ENCODE measurements at regions not wholly inside any gene's neighbourhood (a gene's known extent, or its start where the extent isn't known, plus 50 kb on each side); places are given as distances from the start of the nearest gene placed in this dataset.
"Not testable (repeated sequence)": the region's sequence is repeated elsewhere in the genome, so short reads cannot be mapped to it uniquely, and the experiment has no call there.

DNA sequence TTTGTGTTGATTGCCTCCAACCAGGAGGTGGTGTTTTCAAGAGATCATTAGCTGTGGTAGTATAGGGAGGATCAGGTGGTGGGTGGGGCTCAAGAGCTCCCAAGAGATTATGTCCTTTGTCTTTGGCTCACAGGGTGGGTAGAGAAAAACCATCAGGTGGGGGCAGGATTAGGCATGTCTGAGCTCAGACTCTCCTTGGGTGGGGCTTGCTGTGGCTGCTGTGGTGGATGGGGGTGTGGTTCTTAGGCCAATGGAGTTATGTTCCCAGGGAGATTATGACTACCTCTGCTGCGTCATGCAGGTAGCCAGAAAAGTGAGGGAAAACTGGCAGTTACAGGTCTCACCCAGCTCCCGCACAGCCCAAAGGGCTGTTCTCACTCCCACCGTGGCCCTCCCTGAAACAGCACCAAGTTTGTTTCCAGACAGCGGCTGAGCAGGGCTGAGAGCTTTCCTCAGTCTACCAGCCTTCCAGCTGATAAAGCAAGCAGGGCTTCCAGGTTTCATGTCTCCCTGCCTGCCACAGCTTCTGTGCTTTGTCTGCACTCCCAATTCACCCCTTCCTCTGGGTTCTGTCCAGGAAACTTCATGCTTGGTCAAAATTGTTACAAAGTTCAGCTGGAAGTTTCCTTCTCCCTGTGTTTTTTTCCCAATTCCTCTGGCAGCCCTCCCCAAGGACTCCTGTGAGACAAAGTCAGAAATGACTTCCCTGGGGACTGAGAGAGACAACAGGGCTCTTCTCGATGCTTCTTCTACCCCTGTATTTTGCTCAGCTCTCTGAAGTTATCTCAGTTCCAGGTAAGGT, 481.1 kb upstream of the MAN1A1 start:
- TF ChIP-seq, protein P1, sequence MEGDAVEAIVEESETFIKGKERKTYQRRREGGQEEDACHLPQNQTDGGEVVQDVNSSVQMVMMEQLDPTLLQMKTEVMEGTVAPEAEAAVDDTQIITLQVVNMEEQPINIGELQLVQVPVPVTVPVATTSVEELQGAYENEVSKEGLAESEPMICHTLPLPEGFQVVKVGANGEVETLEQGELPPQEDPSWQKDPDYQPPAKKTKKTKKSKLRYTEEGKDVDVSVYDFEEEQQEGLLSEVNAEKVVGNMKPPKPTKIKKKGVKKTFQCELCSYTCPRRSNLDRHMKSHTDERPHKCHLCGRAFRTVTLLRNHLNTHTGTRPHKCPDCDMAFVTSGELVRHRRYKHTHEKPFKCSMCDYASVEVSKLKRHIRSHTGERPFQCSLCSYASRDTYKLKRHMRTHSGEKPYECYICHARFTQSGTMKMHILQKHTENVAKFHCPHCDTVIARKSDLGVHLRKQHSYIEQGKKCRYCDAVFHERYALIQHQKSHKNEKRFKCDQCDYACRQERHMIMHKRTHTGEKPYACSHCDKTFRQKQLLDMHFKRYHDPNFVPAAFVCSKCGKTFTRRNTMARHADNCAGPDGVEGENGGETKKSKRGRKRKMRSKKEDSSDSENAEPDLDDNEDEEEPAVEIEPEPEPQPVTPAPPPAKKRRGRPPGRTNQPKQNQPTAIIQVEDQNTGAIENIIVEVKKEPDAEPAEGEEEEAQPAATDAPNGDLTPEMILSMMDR (IDR thresholded peaks at IDR 0.05), result no peak
- no peaks in the 10 kb centered on the region for H3K4me1 ChIP-seq
- ATAC-seq (no peak), DNase-seq (no peak)
- H3K36me3 ChIP-seq, result no peaks in the 10 kb centered on the region
- no peak overlapping the region for H3K4me3 ChIP-seq
- no peaks in the 10 kb centered on the region for H3K9me3 ChIP-seq
- no peak overlapping the region for H3K27ac ChIP-seq
- intact Hi-C loops (cut with DNase I), result no loop called here
- no peaks in the 10 kb centered on the region for H3K27me3 ChIP-seq (ENCODE audit: low read depth)

DNA sequence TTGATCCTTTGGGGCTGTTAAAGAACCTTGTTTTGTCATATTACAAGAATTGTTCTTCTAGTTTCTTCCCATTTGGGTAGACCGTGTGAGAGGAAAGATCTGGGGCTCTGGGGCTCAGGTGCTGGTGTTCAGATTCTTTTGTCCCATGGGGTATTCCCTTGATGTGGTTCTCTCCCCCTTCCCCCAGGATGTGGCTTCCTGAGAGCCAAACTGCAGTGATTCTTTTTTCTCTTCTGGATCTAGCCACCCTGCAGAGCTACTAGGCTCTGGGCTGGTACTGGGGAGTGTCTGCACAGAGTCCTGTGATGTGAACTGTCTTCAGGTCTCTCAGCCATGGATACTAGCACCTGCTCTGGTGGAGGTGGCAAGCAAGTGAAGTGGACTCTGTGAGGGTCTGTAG, 480.5 kb upstream of the MAN1A1 start:
- TF ChIP-seq, protein P1 (IDR thresholded peaks at IDR 0.05), result no peak
- Histone ChIP-seq H3K27me3 (ENCODE audit: low read depth) (no peaks in the 10 kb centered on the region), H3K27ac (no peak overlapping the region), H3K4me3 (no peak overlapping the region), H3K4me1 (no peaks in the 10 kb centered on the region), H3K36me3 (no peaks in the 10 kb centered on the region), H3K9me3 (no peaks in the 10 kb centered on the region)
- no peak for DNase-seq
- no peak for ATAC-seq
- intact Hi-C loops (cut with DNase I), result no loop called here

DNA sequence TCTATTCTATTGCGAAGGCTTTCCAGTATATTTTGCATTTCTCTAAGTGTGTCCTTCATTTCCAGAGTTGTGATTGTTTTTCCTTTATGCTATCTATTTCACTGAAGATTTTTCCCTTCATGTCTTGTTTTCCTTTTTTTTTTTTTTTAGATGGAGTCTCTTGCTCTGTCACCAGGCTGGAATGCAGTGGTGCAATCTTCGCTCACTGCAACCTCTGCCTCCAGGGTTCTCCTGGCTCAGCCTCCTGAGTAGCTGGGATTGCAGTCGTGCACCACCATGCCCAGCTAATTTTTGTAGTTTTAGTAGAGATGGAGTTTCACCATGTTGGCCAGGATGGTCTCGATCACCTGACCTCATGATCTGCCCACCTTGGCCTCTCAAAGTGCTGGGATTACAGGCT, 479.9 kb upstream of the MAN1A1 start:
- H3K27ac ChIP-seq; H3K36me3 ChIP-seq; H3K27me3 ChIP-seq (ENCODE audit: low read depth); intact Hi-C loops (cut with DNase I); DNase-seq; H3K9me3 ChIP-seq; H3K4me1 ChIP-seq; H3K4me3 ChIP-seq; ATAC-seq: not testable (repeated sequence)

DNA sequence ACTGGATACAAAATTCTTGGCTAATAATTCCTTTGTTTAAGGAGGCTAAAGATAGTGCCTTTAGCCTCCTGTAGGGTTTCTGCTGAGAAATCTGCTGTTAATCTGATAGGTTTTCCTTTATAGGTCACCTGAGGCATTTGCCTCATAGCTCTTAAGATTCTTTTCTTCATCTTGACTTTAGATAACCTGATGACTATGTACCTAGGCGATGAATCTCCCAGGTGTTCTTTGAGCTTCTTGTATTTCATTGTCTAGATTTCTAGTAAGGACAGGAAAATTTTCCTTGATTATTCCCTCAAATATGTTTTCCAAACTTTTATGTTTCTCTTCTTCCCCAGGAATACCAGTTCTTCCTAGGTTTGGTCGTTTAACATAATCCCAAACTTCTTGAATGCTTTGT, 479.4 kb upstream of the MAN1A1 start:
- Histone ChIP-seq H3K9me3 (no peaks in the 10 kb centered on the region), H3K27ac (no peak overlapping the region), H3K4me3 (no peak overlapping the region), H3K27me3 (ENCODE audit: low read depth) (no peaks in the 10 kb centered on the region), H3K4me1 (no peaks in the 10 kb centered on the region), H3K36me3 (no peaks in the 10 kb centered on the region)
- TF ChIP-seq, protein P1 (IDR thresholded peaks at IDR 0.05), result no peak
- no peak for DNase-seq
- no peak for ATAC-seq
- intact Hi-C loops (cut with DNase I), result no loop called here

DNA sequence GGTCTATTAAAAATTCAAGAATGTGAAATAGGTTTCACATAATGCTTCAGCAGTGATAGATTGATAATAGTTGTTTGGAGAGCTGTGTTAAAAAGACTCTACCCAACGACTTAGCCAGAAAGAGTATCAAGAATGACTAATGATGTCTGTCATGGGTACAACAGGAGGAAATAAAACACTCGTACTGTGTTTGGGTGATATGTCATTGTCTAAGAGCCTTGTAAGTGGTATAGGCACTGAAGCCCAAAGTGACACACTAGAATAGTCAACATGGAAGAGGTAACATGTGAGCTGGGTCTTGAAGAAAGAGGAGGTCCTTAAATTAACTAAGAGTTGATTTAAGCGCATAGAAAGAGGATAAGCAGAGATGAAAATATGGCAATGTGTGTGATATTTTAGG, 471.8 kb upstream of the MAN1A1 start:
- intact Hi-C loops (cut with DNase I), result no loop called here
- Histone ChIP-seq H3K27me3 (ENCODE audit: low read depth) (no peaks in the 10 kb centered on the region), H3K4me3 (no peak overlapping the region), H3K4me1 (no peaks in the 10 kb centered on the region), H3K27ac (no peak overlapping the region), H3K36me3 (no peaks in the 10 kb centered on the region), H3K9me3 (no peaks in the 10 kb centered on the region)
- ATAC-seq, result no peak
- no peak for DNase-seq
- TF ChIP-seq, protein P1 (IDR thresholded peaks at IDR 0.05), result no peak

DNA sequence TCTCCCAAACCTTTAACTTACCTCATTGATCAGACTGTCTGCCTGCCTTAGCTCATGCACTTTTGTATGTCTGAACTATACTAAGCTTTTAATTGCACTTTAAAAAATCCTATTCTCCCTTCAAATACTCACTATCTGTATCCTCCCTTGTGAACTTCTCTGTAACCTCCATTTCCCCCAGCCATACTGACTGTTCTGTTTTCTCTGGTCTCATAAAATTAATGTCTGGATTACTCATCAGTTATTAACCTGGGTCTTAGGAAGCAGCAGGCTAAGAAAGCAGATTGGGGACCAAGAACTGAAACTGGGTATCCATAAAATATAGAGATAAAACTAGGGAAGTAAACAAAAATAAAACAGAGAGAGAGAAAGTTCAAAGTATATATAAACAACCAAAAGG, 469.3 kb upstream of the MAN1A1 start:
- DNase-seq, result no peak
- no peak for ATAC-seq
- Histone ChIP-seq H3K9me3 (no peaks in the 10 kb centered on the region), H3K27ac (no peak overlapping the region), H3K36me3 (no peaks in the 10 kb centered on the region), H3K27me3 (ENCODE audit: low read depth) (no peaks in the 10 kb centered on the region), H3K4me3 (no peak overlapping the region), H3K4me1 (no peaks in the 10 kb centered on the region)
- TF ChIP-seq, protein P1 (IDR thresholded peaks at IDR 0.05), result no peak
- intact Hi-C loops (cut with DNase I), result no loop called here

Measured in lower lobe of right lung (tissue), 2 donors.